ENCODE measurements at regions not wholly inside any gene's neighbourhood (a gene's known extent, or its start where the extent isn't known, plus 50 kb on each side); places are given as distances from the start of the nearest gene placed in this dataset.

- no peak for DNase-seq (ENCODE audit: low spot score)
Measured at GRCh38 chr12:43117226-43117930, 434.6 kb downstream of the ADAMTS20 start.

GRCh38 chr12:43115441-43116160 lies 436.4 kb downstream of the ADAMTS20 start:
- DNase-seq (ENCODE audit: low spot score): no peak

GRCh38 chr12:43114316-43114715 lies 437.7 kb downstream of the ADAMTS20 start:
- DNase-seq (ENCODE audit: low spot score): no peak

GRCh38 chr12:43113616-43114015 lies 438.4 kb downstream of the ADAMTS20 start:
- no peak for DNase-seq (ENCODE audit: low spot score)

- no peak for DNase-seq (ENCODE audit: low spot score)
Measured at GRCh38 chr12:43113135-43113534, 438.9 kb downstream of the ADAMTS20 start.

GRCh38 chr12:43112101-43112920 lies 439.7 kb downstream of the ADAMTS20 start:
- no peak for DNase-seq (ENCODE audit: low spot score)

GRCh38 chr12:43111608-43112007 lies 440.4 kb downstream of the ADAMTS20 start:
- no peak for DNase-seq (ENCODE audit: low spot score)

- DNase-seq (ENCODE audit: low spot score): no peak
Measured at GRCh38 chr12:43109631-43110345, 442.2 kb downstream of the ADAMTS20 start.

GRCh38 chr12:43108656-43109055 lies 443.3 kb downstream of the ADAMTS20 start:
- DNase-seq (ENCODE audit: low spot score): no peak

GRCh38 chr12:43107026-43107775 lies 444.8 kb downstream of the ADAMTS20 start:
- no peak for DNase-seq (ENCODE audit: low spot score)

- DNase-seq (ENCODE audit: low spot score): no peak
Measured at GRCh38 chr12:43106355-43106754, 445.6 kb downstream of the ADAMTS20 start.

GRCh38 chr12:43105426-43105981 lies 446.5 kb downstream of the ADAMTS20 start:
- no peak for DNase-seq (ENCODE audit: low spot score)

- DNase-seq (ENCODE audit: low spot score): no peak
Measured at GRCh38 chr12:43104494-43104893, 447.5 kb downstream of the ADAMTS20 start.

- no peak for DNase-seq (ENCODE audit: low spot score)
Measured at GRCh38 chr12:43103866-43104265, 448.1 kb downstream of the ADAMTS20 start.

- no peak for DNase-seq (ENCODE audit: low spot score)
Measured at GRCh38 chr12:43102546-43103264, 449.3 kb downstream of the ADAMTS20 start.

GRCh38 chr12:43100231-43100630 lies 451.8 kb downstream of the ADAMTS20 start:
- DNase-seq (ENCODE audit: low spot score): no peak

GRCh38 chr12:43099691-43100163 lies 452.3 kb downstream of the ADAMTS20 start:
- DNase-seq (ENCODE audit: low spot score): no peak

- no peak for DNase-seq (ENCODE audit: low spot score)
Measured at GRCh38 chr12:43098766-43099550, 453.0 kb downstream of the ADAMTS20 start.

- no peak for DNase-seq (ENCODE audit: low spot score)
Measured at GRCh38 chr12:43098071-43098470, 453.9 kb downstream of the ADAMTS20 start.

Data from ecto neural progenitor cell (in vitro differentiated cells).